Tibial nerve (tissue), 4 donors: ENCODE measurements at regions not wholly inside any gene's neighbourhood (a gene's known extent, or its start where the extent isn't known, plus 50 kb on each side); places are given as distances from the start of the nearest gene placed in this dataset.

Experiments
- DNase-seq, 2 donors: peaks; one replicate each; pipeline ENCODE4 v3.0.0-alpha.2; 2019; ENCODE audit warnings: low spot score in 2 of 2
- H3K27ac ChIP-seq, 4 donors: fragments of 200-600 bp; sonication (generic) in 3 of 4; one replicate each; pipeline ENCODE4 v1.5.1; 2017 to 2019; ENCODE audit warnings: mild to moderate bottlenecking in 1 of 4
- H3K27me3 ChIP-seq, 2 donors: fragments of 200-600 bp; sonication (generic) in 1 of 2; one replicate each; pipeline versions ENCODE4 v1.5.1 to v1.6.0; 2017 to 2019
- H3K36me3 ChIP-seq, 3 donors: fragments of 200-600 bp; sonication (generic); one replicate each; pipeline ENCODE4 v1.5.1; 2018 to 2019
- H3K4me1 ChIP-seq, 4 donors: fragments of 200-600 bp; sonication (generic) in 3 of 4; one replicate each; pipeline ENCODE4 v1.5.1; 2017 to 2019
- H3K4me3 ChIP-seq, 4 donors: fragments of 200-600 bp; sonication (generic) in 3 of 4; one replicate each; pipeline ENCODE4 v1.5.1; 2017 to 2019; ENCODE audit warnings: mild to moderate bottlenecking in 1 of 4, moderate library complexity in 1 of 4
- H3K9me3 ChIP-seq, 4 donors: fragments of 200-600 bp; sonication (generic) in 3 of 4; one replicate each; pipeline ENCODE4 v1.5.1; 2017 to 2019
- CTCF ChIP-seq, 5 experiments: fragments of 200-600 bp in 3 of 5; fragments of 450-650 bp in 2 of 5; sonication (generic) in 3 of 5; IDR thresholded peaks; one replicate each; pipeline ENCODE4 v1.5.1; 2016 to 2019; ENCODE audit warnings: antibody characterized with exemption in 5 of 5, mild to moderate bottlenecking in 3 of 5, moderate library complexity in 2 of 5
- EP300 ChIP-seq, 2 donors: sonication (generic); formaldehyde crosslinking; IDR thresholded peaks; one replicate each; pipeline ENCODE4 v1.6.1; 2017; ENCODE audit warnings: antibody characterized with exemption in 2 of 2, mild to moderate bottlenecking in 1 of 2
- POLR2A ChIP-seq, 2 donors: fragments of 450-650 bp; IDR thresholded peaks; one replicate each; pipeline ENCODE4 v1.6.1; 2017; ENCODE audit warnings: antibody characterized with exemption in 2 of 2, mild to moderate bottlenecking in 2 of 2, moderate library complexity in 2 of 2
- WGBS, 2 donors: methylation state at CpG; one replicate each; pipeline ENCODE4 v1.1.5; 2018; 5-methylcytosine and 5-hydroxymethylcytosine counted together

GRCh38 chr12:41905073-41905758 lies 239.5 kb downstream of the GXYLT1 start:
- no peaks in the 10 kb centered on the region for H3K36me3 ChIP-seq
- 68 to 71% methylated on average over 7 of the region's 7 CpGs for WGBS, 2 donors
- TF ChIP-seq EP300 (IDR thresholded peaks at IDR 0.05) (no peak), POLR2A (IDR thresholded peaks at IDR 0.05) (no peak), CTCF (IDR thresholded peaks at IDR 0.05) (no peak)
- no peaks in the 10 kb centered on the region for H3K9me3 ChIP-seq
- no peaks in the 10 kb centered on the region for H3K4me1 ChIP-seq
- no peak for DNase-seq
- no peaks in the 10 kb centered on the region for H3K27me3 ChIP-seq
- H3K4me3 ChIP-seq = no peak overlapping the region
- no peak overlapping the region for H3K27ac ChIP-seq

- no peaks in the 10 kb centered on the region for H3K36me3 ChIP-seq
- no peaks in the 10 kb centered on the region for H3K27me3 ChIP-seq
- DNase-seq = no peak
- no peaks in the 10 kb centered on the region for H3K9me3 ChIP-seq
- no peak for TF ChIP-seq EP300 (IDR thresholded peaks at IDR 0.05)
- no peak for TF ChIP-seq CTCF (IDR thresholded peaks at IDR 0.05)
- no peak for TF ChIP-seq POLR2A (IDR thresholded peaks at IDR 0.05)
- 70 to 80% methylated on average over 4 of the region's 4 CpGs for WGBS, 2 donors
- no peak overlapping the region for H3K27ac ChIP-seq
- no peak overlapping the region for H3K4me3 ChIP-seq
- H3K4me1 ChIP-seq = no peaks in the 10 kb centered on the region
Measured at GRCh38 chr12:41904041-41904440, 240.6 kb downstream of the GXYLT1 start.

GRCh38 chr12:41903014-41903708 lies 241.5 kb downstream of the GXYLT1 start:
- Histone ChIP-seq H3K9me3 (peaks cover 0 to 4% (median 0%) of the 10 kb centered on the region in 4 donors), H3K4me1 (no peaks in the 10 kb centered on the region), H3K4me3 (no peak overlapping the region), H3K27ac (no peak overlapping the region), H3K27me3 (no peaks in the 10 kb centered on the region), H3K36me3 (no peaks in the 10 kb centered on the region)
- TF ChIP-seq EP300 (IDR thresholded peaks at IDR 0.05) (no peak), CTCF (IDR thresholded peaks at IDR 0.05) (no peak), POLR2A (IDR thresholded peaks at IDR 0.05) (no peak)
- DNase-seq = no peak
- 95 to 98% methylated on average over 6 of the region's 6 CpGs for WGBS, 2 donors

GRCh38 chr12:41899577-41899976 lies 245.1 kb downstream of the GXYLT1 start:
- H3K36me3 ChIP-seq = no peaks in the 10 kb centered on the region
- peaks cover 0 to 10% (median 0%) of the 10 kb centered on the region in 4 donors for H3K9me3 ChIP-seq
- no peak overlapping the region for H3K4me3 ChIP-seq
- no peaks in the 10 kb centered on the region for H3K27me3 ChIP-seq
- no peaks in the 10 kb centered on the region for H3K4me1 ChIP-seq
- TF ChIP-seq EP300 (IDR thresholded peaks at IDR 0.05) = no peak
- 95 to 100% methylated on average over 1 of the region's 1 CpG for WGBS, 2 donors
- H3K27ac ChIP-seq = no peak overlapping the region
- DNase-seq = no peak

GRCh38 chr12:41897593-41897992 lies 247.1 kb downstream of the GXYLT1 start:
- no peak for DNase-seq
- no peak overlapping the region for H3K4me3 ChIP-seq
- H3K36me3 ChIP-seq = no peaks in the 10 kb centered on the region
- 66 to 87% methylated on average over 1 of the region's 1 CpG for WGBS, 2 donors
- no peak overlapping the region for H3K27ac ChIP-seq
- H3K9me3 ChIP-seq = peaks cover 0 to 10% (median 0%) of the 10 kb centered on the region in 4 donors
- H3K4me1 ChIP-seq = no peaks in the 10 kb centered on the region
- no peaks in the 10 kb centered on the region for H3K27me3 ChIP-seq
- TF ChIP-seq EP300 (IDR thresholded peaks at IDR 0.05) = no peak
- no peak for TF ChIP-seq POLR2A (IDR thresholded peaks at IDR 0.05)
- TF ChIP-seq CTCF (IDR thresholded peaks at IDR 0.05) = no peak
